ENCODE measurements at regions not wholly inside any gene's neighbourhood (a gene's known extent, or its start where the extent isn't known, plus 50 kb on each side); places are given as distances from the start of the nearest gene placed in this dataset.

DNA sequence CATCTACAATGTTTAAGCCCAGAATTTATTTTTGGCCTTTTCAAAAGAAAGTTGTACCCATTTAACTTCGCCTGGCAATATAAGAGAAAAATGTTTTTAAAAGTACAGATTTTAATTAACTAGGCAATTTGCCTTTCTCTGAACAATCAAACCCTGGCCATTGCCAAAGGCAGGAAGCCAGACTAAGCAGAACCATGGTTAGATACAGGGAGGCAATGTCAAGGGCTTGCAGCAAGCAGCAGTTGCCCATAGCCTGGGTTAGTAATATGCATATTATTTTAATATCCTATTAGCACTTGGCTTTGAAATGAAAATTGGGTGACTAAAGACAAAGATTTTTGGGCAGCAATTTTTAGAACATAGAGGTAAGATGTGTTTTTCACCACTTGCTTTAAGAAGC is 51.1 kb upstream of the FRMD6 start (continued):
- TF ChIP-seq, protein P1, sequence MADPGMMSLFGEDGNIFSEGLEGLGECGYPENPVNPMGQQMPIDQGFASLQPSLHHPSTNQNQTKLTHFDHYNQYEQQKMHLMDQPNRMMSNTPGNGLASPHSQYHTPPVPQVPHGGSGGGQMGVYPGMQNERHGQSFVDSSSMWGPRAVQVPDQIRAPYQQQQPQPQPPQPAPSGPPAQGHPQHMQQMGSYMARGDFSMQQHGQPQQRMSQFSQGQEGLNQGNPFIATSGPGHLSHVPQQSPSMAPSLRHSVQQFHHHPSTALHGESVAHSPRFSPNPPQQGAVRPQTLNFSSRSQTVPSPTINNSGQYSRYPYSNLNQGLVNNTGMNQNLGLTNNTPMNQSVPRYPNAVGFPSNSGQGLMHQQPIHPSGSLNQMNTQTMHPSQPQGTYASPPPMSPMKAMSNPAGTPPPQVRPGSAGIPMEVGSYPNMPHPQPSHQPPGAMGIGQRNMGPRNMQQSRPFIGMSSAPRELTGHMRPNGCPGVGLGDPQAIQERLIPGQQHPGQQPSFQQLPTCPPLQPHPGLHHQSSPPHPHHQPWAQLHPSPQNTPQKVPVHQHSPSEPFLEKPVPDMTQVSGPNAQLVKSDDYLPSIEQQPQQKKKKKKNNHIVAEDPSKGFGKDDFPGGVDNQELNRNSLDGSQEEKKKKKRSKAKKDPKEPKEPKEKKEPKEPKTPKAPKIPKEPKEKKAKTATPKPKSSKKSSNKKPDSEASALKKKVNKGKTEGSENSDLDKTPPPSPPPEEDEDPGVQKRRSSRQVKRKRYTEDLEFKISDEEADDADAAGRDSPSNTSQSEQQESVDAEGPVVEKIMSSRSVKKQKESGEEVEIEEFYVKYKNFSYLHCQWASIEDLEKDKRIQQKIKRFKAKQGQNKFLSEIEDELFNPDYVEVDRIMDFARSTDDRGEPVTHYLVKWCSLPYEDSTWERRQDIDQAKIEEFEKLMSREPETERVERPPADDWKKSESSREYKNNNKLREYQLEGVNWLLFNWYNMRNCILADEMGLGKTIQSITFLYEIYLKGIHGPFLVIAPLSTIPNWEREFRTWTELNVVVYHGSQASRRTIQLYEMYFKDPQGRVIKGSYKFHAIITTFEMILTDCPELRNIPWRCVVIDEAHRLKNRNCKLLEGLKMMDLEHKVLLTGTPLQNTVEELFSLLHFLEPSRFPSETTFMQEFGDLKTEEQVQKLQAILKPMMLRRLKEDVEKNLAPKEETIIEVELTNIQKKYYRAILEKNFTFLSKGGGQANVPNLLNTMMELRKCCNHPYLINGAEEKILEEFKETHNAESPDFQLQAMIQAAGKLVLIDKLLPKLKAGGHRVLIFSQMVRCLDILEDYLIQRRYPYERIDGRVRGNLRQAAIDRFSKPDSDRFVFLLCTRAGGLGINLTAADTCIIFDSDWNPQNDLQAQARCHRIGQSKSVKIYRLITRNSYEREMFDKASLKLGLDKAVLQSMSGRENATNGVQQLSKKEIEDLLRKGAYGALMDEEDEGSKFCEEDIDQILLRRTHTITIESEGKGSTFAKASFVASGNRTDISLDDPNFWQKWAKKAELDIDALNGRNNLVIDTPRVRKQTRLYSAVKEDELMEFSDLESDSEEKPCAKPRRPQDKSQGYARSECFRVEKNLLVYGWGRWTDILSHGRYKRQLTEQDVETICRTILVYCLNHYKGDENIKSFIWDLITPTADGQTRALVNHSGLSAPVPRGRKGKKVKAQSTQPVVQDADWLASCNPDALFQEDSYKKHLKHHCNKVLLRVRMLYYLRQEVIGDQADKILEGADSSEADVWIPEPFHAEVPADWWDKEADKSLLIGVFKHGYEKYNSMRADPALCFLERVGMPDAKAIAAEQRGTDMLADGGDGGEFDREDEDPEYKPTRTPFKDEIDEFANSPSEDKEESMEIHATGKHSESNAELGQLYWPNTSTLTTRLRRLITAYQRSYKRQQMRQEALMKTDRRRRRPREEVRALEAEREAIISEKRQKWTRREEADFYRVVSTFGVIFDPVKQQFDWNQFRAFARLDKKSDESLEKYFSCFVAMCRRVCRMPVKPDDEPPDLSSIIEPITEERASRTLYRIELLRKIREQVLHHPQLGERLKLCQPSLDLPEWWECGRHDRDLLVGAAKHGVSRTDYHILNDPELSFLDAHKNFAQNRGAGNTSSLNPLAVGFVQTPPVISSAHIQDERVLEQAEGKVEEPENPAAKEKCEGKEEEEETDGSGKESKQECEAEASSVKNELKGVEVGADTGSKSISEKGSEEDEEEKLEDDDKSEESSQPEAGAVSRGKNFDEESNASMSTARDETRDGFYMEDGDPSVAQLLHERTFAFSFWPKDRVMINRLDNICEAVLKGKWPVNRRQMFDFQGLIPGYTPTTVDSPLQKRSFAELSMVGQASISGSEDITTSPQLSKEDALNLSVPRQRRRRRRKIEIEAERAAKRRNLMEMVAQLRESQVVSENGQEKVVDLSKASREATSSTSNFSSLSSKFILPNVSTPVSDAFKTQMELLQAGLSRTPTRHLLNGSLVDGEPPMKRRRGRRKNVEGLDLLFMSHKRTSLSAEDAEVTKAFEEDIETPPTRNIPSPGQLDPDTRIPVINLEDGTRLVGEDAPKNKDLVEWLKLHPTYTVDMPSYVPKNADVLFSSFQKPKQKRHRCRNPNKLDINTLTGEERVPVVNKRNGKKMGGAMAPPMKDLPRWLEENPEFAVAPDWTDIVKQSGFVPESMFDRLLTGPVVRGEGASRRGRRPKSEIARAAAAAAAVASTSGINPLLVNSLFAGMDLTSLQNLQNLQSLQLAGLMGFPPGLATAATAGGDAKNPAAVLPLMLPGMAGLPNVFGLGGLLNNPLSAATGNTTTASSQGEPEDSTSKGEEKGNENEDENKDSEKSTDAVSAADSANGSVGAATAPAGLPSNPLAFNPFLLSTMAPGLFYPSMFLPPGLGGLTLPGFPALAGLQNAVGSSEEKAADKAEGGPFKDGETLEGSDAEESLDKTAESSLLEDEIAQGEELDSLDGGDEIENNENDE (IDR thresholded peaks at IDR 0.05; ENCODE audit: insufficient replicate concordance, low read length), result no peak
- no peak for TF ChIP-seq EGR1 (IDR thresholded peaks at IDR 0.05; ENCODE audit: borderline replicate concordance, low read depth, low read length)
- no peak for TF ChIP-seq POLR2AphosphoS5 (IDR thresholded peaks at IDR 0.05; ENCODE audit: low read depth, low read length)
- TF ChIP-seq, protein P2, sequence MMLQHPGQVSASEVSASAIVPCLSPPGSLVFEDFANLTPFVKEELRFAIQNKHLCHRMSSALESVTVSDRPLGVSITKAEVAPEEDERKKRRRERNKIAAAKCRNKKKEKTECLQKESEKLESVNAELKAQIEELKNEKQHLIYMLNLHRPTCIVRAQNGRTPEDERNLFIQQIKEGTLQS (IDR thresholded peaks at IDR 0.05; ENCODE audit: insufficient read depth, low read depth, low read length), result no peak

Data from H1 (cell line).